ENCODE measurements at regions not wholly inside any gene's neighbourhood (a gene's known extent, or its start where the extent isn't known, plus 50 kb on each side); places are given as distances from the start of the nearest gene placed in this dataset.

DNA sequence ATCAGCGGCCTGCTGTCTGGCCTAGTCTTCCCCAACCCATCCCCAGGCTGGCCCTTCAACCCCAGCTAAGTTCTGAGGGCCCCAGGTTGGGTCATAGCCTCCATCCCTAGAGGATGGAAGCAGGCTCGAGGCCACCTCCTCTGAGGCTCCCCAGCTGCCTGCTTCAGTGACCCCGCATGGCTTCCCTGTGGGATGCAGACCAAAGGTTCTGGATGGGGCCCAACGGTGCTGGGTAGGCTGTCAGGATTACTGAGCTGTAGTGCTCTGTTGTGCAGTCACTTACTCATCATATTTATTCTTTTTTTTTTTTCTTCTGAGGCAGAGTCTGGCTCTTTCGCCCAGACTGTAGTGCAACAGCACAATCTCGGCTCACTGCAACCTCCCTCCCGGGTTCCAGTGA lies 92.0 kb downstream of the IRF2BPL start:
- TF ChIP-seq, protein P1, sequence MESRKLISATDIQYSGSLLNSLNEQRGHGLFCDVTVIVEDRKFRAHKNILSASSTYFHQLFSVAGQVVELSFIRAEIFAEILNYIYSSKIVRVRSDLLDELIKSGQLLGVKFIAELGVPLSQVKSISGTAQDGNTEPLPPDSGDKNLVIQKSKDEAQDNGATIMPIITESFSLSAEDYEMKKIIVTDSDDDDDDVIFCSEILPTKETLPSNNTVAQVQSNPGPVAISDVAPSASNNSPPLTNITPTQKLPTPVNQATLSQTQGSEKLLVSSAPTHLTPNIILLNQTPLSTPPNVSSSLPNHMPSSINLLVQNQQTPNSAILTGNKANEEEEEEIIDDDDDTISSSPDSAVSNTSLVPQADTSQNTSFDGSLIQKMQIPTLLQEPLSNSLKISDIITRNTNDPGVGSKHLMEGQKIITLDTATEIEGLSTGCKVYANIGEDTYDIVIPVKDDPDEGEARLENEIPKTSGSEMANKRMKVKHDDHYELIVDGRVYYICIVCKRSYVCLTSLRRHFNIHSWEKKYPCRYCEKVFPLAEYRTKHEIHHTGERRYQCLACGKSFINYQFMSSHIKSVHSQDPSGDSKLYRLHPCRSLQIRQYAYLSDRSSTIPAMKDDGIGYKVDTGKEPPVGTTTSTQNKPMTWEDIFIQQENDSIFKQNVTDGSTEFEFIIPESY (IDR thresholded peaks at IDR 0.05), result no peak
- no peak for TF ChIP-seq EGR1 (IDR thresholded peaks at IDR 0.05; ENCODE audit: low read depth in 2 of 2)
- no peak for TF ChIP-seq RXRA (IDR thresholded peaks at IDR 0.05)
- TF ChIP-seq, protein P2, sequence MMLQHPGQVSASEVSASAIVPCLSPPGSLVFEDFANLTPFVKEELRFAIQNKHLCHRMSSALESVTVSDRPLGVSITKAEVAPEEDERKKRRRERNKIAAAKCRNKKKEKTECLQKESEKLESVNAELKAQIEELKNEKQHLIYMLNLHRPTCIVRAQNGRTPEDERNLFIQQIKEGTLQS (IDR thresholded peaks at IDR 0.05), result no peak
- no peak for TF ChIP-seq NR2F2 (IDR thresholded peaks at IDR 0.05)
- no peak for TF ChIP-seq SP1 (IDR thresholded peaks at IDR 0.05)
- TF ChIP-seq, protein P3, sequence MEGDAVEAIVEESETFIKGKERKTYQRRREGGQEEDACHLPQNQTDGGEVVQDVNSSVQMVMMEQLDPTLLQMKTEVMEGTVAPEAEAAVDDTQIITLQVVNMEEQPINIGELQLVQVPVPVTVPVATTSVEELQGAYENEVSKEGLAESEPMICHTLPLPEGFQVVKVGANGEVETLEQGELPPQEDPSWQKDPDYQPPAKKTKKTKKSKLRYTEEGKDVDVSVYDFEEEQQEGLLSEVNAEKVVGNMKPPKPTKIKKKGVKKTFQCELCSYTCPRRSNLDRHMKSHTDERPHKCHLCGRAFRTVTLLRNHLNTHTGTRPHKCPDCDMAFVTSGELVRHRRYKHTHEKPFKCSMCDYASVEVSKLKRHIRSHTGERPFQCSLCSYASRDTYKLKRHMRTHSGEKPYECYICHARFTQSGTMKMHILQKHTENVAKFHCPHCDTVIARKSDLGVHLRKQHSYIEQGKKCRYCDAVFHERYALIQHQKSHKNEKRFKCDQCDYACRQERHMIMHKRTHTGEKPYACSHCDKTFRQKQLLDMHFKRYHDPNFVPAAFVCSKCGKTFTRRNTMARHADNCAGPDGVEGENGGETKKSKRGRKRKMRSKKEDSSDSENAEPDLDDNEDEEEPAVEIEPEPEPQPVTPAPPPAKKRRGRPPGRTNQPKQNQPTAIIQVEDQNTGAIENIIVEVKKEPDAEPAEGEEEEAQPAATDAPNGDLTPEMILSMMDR (IDR thresholded peaks at IDR 0.05; ENCODE audit: low read depth, low read length, missing input control), result no peak
- TF ChIP-seq HNF4G (IDR thresholded peaks at IDR 0.05), result no peak
- TF ChIP-seq YY1 (IDR thresholded peaks at IDR 0.05), result no peak
- no peak for TF ChIP-seq FOXA1 (IDR thresholded peaks at IDR 0.05)
- TF ChIP-seq GABPA (IDR thresholded peaks at IDR 0.05 in 1 of 2, conservative IDR thresholded peaks at IDR 0.05 in 1 of 2), result no peak
- TF ChIP-seq, protein P4, sequence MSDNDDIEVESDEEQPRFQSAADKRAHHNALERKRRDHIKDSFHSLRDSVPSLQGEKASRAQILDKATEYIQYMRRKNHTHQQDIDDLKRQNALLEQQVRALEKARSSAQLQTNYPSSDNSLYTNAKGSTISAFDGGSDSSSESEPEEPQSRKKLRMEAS (IDR thresholded peaks at IDR 0.05), result no peak
- no peak for TF ChIP-seq HNF4A (conservative IDR thresholded peaks at IDR 0.05)
- TF ChIP-seq, protein P5, sequence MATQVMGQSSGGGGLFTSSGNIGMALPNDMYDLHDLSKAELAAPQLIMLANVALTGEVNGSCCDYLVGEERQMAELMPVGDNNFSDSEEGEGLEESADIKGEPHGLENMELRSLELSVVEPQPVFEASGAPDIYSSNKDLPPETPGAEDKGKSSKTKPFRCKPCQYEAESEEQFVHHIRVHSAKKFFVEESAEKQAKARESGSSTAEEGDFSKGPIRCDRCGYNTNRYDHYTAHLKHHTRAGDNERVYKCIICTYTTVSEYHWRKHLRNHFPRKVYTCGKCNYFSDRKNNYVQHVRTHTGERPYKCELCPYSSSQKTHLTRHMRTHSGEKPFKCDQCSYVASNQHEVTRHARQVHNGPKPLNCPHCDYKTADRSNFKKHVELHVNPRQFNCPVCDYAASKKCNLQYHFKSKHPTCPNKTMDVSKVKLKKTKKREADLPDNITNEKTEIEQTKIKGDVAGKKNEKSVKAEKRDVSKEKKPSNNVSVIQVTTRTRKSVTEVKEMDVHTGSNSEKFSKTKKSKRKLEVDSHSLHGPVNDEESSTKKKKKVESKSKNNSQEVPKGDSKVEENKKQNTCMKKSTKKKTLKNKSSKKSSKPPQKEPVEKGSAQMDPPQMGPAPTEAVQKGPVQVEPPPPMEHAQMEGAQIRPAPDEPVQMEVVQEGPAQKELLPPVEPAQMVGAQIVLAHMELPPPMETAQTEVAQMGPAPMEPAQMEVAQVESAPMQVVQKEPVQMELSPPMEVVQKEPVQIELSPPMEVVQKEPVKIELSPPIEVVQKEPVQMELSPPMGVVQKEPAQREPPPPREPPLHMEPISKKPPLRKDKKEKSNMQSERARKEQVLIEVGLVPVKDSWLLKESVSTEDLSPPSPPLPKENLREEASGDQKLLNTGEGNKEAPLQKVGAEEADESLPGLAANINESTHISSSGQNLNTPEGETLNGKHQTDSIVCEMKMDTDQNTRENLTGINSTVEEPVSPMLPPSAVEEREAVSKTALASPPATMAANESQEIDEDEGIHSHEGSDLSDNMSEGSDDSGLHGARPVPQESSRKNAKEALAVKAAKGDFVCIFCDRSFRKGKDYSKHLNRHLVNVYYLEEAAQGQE (IDR thresholded peaks at IDR 0.05), result no peak
- TF ChIP-seq RAD21 (IDR thresholded peaks at IDR 0.05), result no peak
- TF ChIP-seq JUND (IDR thresholded peaks at IDR 0.05), result no peak
- no peak for TF ChIP-seq FOXA2 (IDR thresholded peaks at IDR 0.05)
- no peak for TF ChIP-seq TAF1 (conservative IDR thresholded peaks at IDR 0.05)
- no peak for DNase-seq (ENCODE audit: low spot score)
- H3K9ac ChIP-seq (ENCODE audit: low read depth in 1 of 2, low read length in 2 of 2), result no peak overlapping the region

More for the DNA sequence above, 92.0 kb downstream of the IRF2BPL start:
- no peaks in the 10 kb centered on the region for H3K36me3 ChIP-seq (ENCODE audit: control insufficient read depth in 4 of 4, insufficient read depth in 3 of 4, low read depth in 1 of 4, low read length in 3 of 4)
- H3K4me3 ChIP-seq (ENCODE audit: low read depth in 1 of 3, low read length in 3 of 3), result no peak overlapping the region
- no peak overlapping the region for H3K27ac ChIP-seq (ENCODE audit: low read depth in 1 of 2, low read length in 2 of 2)
- H3K4me1 ChIP-seq (ENCODE audit: control insufficient read depth in 4 of 4, insufficient read depth in 4 of 4, low read length in 3 of 4), result no peaks in the 10 kb centered on the region
- H3K27me3 ChIP-seq (ENCODE audit: control insufficient read depth in 4 of 4, insufficient read depth in 4 of 4, low read length in 3 of 4), result no peaks in the 10 kb centered on the region
- no peaks in the 10 kb centered on the region for H3K9me3 ChIP-seq (ENCODE audit: control insufficient read depth in 4 of 4, low read length in 3 of 4)
- WGBS, result 86% methylated on average over 7 of the region's 7 CpGs
